ENCODE measurements at regions not wholly inside any gene's neighbourhood (a gene's known extent, or its start where the extent isn't known, plus 50 kb on each side); places are given as distances from the start of the nearest gene placed in this dataset.

GRCh38 chr14:104352493-104353220 lies 214.3 kb downstream of the KIF26A start:
- no peak for DNase-seq (ENCODE audit: low read depth)
- no peak overlapping the region for H3K4me3 ChIP-seq (ENCODE audit: low read depth, low read length)
- no peak for TF ChIP-seq CTCF (conservative IDR thresholded peaks at IDR 0.05; ENCODE audit: low read depth, low read length)

DNA sequence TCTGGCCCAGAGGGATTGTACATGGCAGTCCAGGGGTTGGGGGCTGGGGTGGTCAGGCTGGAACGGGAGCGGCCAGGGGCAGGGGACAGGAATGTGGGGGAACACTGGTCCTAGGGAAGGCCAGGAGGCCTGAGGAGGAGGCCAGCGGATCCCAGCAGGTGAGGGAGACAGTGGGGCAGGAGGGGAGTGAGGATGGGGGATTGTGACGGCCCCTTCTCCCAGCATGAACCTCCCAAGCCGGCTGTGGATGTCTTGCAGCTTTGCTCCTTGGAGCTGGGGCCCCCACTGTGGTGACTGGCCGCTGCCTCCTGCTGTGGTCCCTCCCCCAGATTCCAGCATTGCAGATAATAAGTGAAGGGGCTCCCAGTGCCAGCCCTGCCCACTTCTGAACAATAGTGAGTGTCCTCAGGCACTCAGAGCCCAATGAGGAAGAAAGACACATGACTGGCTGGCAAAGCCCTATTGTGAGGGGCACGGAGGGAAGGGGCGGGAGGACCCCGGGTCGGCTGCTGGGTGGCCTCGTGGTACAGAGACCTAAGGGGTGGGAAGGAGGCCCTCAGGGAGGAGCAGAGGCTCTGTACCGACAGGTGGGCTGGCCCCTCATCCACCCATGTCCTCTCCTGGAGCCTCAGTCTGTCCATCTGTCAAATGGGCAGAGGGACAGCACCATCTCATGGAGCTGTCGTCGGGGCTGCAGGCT lies 215.0 kb downstream of the KIF26A start:
- H3K4me3 ChIP-seq (ENCODE audit: low read depth, low read length) = no peak overlapping the region
- TF ChIP-seq CTCF (conservative IDR thresholded peaks at IDR 0.05; ENCODE audit: low read depth, low read length) = no peak
- DNase-seq (ENCODE audit: low read depth) = no peak

DNA sequence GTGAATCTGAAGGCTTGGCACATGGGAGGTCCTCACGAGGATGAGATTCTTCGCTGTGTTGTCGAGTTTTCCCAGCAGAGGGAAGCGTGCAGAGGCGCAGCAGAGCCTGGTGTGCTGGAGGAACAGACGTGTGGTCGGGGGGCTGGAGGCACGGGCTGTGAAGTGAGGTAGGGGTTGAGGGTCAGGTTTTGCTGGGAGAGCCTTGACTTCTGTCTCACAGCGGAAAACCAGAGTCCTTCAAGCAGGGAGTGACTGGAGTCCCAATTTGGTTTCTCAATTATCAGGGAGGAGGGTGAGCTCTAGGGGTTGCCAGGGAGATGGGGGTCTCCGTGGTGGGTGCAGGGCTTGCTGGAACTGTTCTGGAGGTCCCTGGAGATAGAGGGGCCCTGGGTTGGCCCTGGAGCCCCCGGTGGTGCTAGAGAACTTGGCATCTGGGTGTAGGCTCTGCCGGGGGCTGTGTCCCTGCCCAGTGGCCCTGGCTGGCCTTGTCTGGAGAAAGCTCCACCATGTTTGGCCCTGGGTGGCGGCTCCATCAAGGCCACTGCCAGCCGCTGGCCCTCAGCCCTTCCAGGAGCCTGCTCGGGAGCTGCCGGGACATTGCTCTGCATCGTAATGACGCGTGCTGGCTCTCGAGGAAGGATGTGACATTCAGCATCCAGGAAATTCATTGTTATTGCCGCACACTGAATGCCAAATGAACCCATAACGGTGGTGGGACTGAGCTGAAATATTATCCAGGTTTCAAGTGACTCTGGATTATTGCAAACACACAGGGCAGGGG lies 215.7 kb downstream of the KIF26A start:
- DNase-seq (ENCODE audit: low read depth) = no peak
- TF ChIP-seq CTCF (conservative IDR thresholded peaks at IDR 0.05; ENCODE audit: low read depth, low read length) = no peak
- H3K4me3 ChIP-seq (ENCODE audit: low read depth, low read length) = no peak overlapping the region

- no peak for DNase-seq (ENCODE audit: low read depth)
- H3K4me3 ChIP-seq (ENCODE audit: low read depth, low read length) = no peak overlapping the region
- no peak for TF ChIP-seq CTCF (conservative IDR thresholded peaks at IDR 0.05; ENCODE audit: low read depth, low read length)
Measured at GRCh38 chr14:104355101-104356019, 217.0 kb downstream of the KIF26A start.

DNA sequence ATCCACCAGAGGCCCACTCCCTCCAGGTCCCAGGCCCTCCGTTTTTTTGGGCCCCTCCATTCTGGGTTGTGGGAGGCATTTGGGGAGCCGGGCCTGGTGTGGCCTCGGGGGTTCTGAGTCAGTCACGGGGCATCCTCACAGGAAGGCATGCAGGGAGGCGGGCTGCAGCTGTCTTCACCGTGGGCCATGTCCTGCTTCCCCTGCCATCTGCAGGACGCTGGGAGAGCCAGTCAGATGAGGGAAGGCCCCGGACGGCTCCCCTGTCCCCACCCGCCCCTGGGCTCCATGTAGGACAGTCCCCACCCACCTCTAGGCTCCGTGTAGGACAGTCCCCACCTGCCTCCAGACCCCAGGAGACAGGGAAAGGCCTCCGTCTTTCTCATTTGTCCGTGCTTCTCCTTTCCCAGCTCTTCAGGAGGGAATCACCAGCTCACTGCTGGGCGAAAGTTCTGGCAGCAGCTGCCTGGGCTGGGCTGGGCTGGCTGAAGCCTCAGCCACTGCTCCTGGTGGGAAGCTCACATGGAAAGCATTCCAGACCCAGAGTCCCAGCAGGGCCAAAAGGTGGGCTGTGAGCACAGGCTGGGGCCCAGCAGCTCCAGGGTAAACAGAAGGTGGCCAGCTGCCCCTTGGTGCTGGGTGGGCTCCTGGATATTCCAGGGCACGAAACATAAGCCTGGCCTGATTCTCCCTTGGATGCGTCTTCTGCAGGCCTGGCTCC lies 217.8 kb downstream of the KIF26A start:
- TF ChIP-seq CTCF (conservative IDR thresholded peaks at IDR 0.05; ENCODE audit: low read depth, low read length) = no peak
- no peak overlapping the region for H3K4me3 ChIP-seq (ENCODE audit: low read depth, low read length)
- no peak for DNase-seq (ENCODE audit: low read depth)

Measured in epithelial cell of proximal tubule (primary cell).